ENCODE measurements at regions not wholly inside any gene's neighbourhood (a gene's known extent, or its start where the extent isn't known, plus 50 kb on each side); places are given as distances from the start of the nearest gene placed in this dataset.
A peak's percentile ranks its signal among the peaks of the same experiment; 100 is the strongest.
"Not testable (repeated sequence)": the region's sequence is repeated elsewhere in the genome, so short reads cannot be mapped to it uniquely, and the experiment has no call there.

DNA sequence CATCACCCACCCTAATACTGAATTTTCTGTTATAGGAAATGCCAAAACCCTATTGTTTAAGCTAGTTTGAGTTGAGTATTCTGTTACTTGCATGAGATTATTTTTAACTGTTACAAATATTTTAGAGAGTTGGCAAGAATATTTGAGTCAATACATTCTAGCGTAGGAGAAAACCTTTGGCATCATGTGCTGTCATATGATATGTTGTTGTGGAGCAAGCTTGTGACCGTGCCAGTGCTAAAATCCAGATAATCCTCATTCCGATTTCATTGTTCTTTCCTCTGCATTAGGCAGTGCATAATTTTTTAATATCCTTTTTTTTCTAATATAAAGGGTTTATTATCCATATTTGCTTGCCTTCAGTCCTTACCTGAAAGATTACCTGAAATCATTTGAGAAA lies 168.0 kb upstream of the GMNC start:
- Histone ChIP-seq H3K36me3 (ENCODE audit: control insufficient read depth, insufficient read depth, low read length) (no peaks in the 10 kb centered on the region), H3K27me3 (ENCODE audit: control insufficient read depth, insufficient read depth, low read length) (no peaks in the 10 kb centered on the region), H3K27ac (ENCODE audit: low read depth, low read length) (no peak overlapping the region), H3K4me1 (ENCODE audit: control insufficient read depth, insufficient read depth, low read length) (no peaks in the 10 kb centered on the region), H3K4me3 (ENCODE audit: low read depth, low read length) (no peak overlapping the region), H3K9me3 (ENCODE audit: control insufficient read depth, insufficient read depth, low read length) (no peaks in the 10 kb centered on the region), H3K9ac (ENCODE audit: low read depth, low read length) (no peak overlapping the region)

DNA sequence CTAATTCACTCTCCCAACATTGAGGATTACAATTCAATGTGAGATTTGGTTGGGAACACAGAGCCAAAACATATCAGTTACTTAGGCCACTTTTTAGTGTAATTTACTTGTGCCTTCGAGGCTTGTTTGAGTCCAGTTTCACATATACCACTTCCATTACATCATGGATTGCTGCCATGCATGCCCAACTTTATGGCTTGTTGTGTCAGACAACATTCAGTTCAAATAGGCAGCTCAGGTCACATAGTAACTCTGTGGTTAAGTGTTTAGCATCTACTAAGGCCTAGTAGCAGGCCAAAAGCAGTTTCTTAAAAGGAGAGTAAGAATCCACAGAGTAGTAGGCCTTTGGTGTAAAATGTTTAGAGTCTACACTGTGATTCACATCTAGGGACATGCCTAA lies 164.3 kb upstream of the GMNC start:
- Histone ChIP-seq H3K4me3 (ENCODE audit: low read depth, low read length) (no peak overlapping the region), H3K27me3 (ENCODE audit: control insufficient read depth, insufficient read depth, low read length) (no peaks in the 10 kb centered on the region), H3K9ac (ENCODE audit: low read depth, low read length) (no peak overlapping the region), H3K27ac (ENCODE audit: low read depth, low read length) (no peak overlapping the region), H3K9me3 (ENCODE audit: control insufficient read depth, insufficient read depth, low read length) (no peaks in the 10 kb centered on the region), H3K4me1 (ENCODE audit: control insufficient read depth, insufficient read depth, low read length) (no peaks in the 10 kb centered on the region), H3K36me3 (ENCODE audit: control insufficient read depth, insufficient read depth, low read length) (no peaks in the 10 kb centered on the region)

DNA sequence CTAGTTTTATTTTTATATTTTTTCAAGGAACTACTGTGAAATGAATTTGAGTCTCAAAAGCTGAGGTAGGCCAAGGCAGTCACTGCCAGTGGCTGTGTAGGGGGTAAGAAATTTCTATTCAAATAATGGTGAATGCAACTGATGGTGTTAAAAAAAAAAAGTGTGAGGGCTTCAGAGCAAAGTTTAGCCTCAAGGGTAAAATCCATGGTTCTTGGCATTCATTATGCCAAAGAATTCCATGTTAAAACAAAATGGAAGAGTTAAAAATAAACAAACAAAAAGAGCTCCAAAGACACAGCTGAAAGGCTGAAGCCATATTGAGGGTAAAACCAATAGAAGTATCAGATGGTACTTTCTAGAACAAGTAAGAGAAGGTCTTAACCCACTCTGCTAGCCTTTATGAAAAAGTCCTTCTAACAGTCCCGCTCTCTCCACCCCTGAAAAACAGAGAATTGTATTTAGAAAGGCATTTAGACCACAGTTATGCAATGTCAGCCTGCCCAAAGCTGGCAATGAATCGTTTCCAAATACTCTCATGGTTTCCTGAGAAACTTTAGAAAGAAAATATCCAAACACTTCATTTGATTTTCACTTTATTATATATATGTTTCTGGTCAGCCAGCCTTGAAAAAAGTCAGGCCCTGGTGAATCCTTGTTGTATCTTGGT lies 158.4 kb upstream of the GMNC start:
- Histone ChIP-seq H3K27ac (ENCODE audit: low read depth, low read length) (no peak overlapping the region), H3K9me3 (ENCODE audit: control insufficient read depth, insufficient read depth, low read length) (peaks cover 2% of the 10 kb centered on the region; the same call in 1 of the 2 replicates), H3K9ac (ENCODE audit: low read depth, low read length) (no peak overlapping the region), H3K36me3 (ENCODE audit: control insufficient read depth, insufficient read depth, low read length) (no peaks in the 10 kb centered on the region), H3K4me1 (ENCODE audit: control insufficient read depth, insufficient read depth, low read length) (no peaks in the 10 kb centered on the region), H3K27me3 (ENCODE audit: control insufficient read depth, insufficient read depth, low read length) (no peaks in the 10 kb centered on the region), H3K4me3 (ENCODE audit: low read depth, low read length) (no peak overlapping the region)

DNA sequence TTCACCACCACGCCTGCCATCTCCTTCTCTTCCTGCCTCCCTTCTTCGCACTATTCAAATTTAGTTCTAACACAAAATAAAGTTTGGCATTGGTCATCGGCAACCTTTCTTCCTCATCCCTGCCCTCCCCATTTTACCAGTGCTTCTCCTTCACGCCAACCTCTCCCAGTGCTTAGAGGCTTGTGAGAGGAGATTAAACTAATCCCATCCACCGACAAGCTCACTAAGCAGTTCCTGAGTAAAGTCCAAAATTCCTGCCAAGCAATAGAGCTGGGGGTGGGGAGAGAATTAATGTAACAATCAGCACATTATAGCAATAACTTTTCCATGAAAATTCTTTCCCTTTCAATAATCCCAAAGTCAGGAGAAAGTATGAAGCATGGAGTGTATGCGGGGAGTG lies 157.4 kb upstream of the GMNC start:
- Histone ChIP-seq H3K4me3 (ENCODE audit: low read depth, low read length) (no peak overlapping the region), H3K27ac (ENCODE audit: low read depth, low read length) (no peak overlapping the region), H3K9ac (ENCODE audit: low read depth, low read length) (no peak overlapping the region), H3K9me3 (ENCODE audit: control insufficient read depth, insufficient read depth, low read length) (peaks cover 2% of the 10 kb centered on the region; the same call in 1 of the 2 replicates), H3K4me1 (ENCODE audit: control insufficient read depth, insufficient read depth, low read length) (no peaks in the 10 kb centered on the region), H3K27me3 (ENCODE audit: control insufficient read depth, insufficient read depth, low read length) (no peaks in the 10 kb centered on the region), H3K36me3 (ENCODE audit: control insufficient read depth, insufficient read depth, low read length) (no peaks in the 10 kb centered on the region)

DNA sequence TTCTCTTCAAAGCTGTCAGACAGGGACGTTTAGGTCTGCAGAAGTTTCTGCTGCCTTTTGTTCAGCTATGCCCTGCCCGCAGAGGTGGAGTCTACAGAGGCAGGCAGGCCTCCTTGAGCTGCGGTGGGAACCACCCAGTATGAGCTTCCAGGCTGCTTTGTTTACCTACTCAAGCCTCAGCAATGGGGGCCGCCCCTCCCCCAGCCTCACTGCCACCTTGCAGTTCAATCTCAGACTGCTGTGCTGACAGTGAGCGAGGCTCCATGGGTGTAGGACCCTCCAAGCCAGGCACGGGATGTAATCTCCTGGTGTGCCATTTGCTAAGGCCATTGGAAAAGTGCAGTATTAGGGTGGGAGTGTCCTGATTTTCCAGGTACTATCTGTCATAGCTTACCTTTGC lies 153.5 kb upstream of the GMNC start:
- not testable (repeated sequence) for H3K9me3 ChIP-seq (ENCODE audit: control insufficient read depth, insufficient read depth, low read length); H3K27ac ChIP-seq (ENCODE audit: low read depth, low read length); H3K9ac ChIP-seq (ENCODE audit: low read depth, low read length); H3K4me1 ChIP-seq (ENCODE audit: control insufficient read depth, insufficient read depth, low read length); H3K27me3 ChIP-seq (ENCODE audit: control insufficient read depth, insufficient read depth, low read length); H3K36me3 ChIP-seq (ENCODE audit: control insufficient read depth, insufficient read depth, low read length); H3K4me3 ChIP-seq (ENCODE audit: low read depth, low read length)

DNA sequence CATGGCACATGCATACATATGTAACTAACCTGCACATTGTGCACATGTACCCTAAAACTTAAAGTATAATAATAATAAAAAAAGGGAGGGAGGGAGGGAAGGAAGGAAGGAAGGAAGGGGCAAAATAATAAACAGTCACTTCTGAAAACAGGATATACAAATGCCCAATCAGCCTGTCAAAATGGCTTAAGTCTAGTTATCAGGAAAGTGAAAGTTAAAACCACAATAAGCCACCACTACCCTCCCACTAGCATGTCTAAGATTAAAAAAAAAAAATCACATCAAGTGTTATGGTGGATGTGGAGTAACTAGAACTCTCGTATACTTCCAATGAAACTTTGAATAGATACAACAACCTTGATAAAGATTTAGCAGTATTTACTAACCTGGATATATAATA lies 145.6 kb upstream of the GMNC start:
- Histone ChIP-seq H3K9ac (ENCODE audit: low read depth, low read length) (no peak overlapping the region), H3K27ac (ENCODE audit: low read depth, low read length) (no peak overlapping the region), H3K4me3 (ENCODE audit: low read depth, low read length) (no peak overlapping the region), H3K27me3 (ENCODE audit: control insufficient read depth, insufficient read depth, low read length) (no peaks in the 10 kb centered on the region), H3K4me1 (ENCODE audit: control insufficient read depth, insufficient read depth, low read length) (peaks cover 20% of the 10 kb centered on the region), H3K9me3 (ENCODE audit: control insufficient read depth, insufficient read depth, low read length) (no peaks in the 10 kb centered on the region), H3K36me3 (ENCODE audit: control insufficient read depth, insufficient read depth, low read length) (no peaks in the 10 kb centered on the region)

DNA sequence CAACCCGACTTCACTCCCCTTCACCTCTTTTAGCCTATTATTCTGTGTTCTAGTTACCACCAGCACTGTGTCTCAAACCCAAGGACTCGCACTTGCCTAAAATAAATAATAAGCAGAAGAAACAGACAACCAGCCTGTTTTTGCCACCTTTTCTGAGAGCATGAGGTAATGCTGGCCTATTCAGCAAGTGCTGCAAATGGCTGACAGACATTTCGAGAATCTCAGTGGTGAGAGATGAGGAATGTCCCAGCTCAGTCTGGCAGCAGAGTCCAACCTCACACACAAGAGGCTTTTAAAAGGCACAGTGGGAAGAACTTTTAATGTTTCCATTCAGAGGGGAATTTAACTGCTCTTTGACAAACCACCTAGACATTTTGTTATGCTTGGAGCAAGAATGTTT lies 143.3 kb upstream of the GMNC start:
- Histone ChIP-seq H3K4me3 (ENCODE audit: low read depth, low read length) (no peak overlapping the region), H3K36me3 (ENCODE audit: control insufficient read depth, insufficient read depth, low read length) (no peaks in the 10 kb centered on the region), H3K4me1 (ENCODE audit: control insufficient read depth, insufficient read depth, low read length) (peaks cover 20% of the 10 kb centered on the region), H3K27me3 (ENCODE audit: control insufficient read depth, insufficient read depth, low read length) (no peaks in the 10 kb centered on the region), H3K9ac (ENCODE audit: low read depth, low read length) (peak overlapping the region; percentile 39; the same call in 1 of the 2 replicates), H3K27ac (ENCODE audit: low read depth, low read length) (peak overlapping the region; percentile 52), H3K9me3 (ENCODE audit: control insufficient read depth, insufficient read depth, low read length) (no peaks in the 10 kb centered on the region)

DNA sequence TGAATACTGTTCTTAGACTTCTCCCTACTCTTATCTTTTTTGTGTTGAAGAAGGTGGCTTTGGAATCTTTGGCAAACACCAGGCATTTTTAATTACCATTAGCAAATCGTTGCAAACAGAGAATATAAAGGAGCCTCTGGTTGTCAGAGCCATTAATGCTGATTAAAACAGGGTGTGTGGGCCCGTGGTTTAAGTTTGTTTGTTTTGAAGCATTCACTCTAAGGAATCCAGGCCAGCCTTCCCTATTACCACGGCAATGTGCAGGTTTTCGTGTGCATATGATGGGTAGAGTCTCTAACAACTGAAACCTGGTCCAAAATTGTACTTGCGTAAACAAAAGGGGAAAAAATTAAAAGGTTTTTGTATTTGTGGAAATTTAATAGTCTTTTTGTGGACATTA lies 141.2 kb upstream of the GMNC start:
- no peak overlapping the region for H3K27ac ChIP-seq (ENCODE audit: low read depth, low read length)
- no peaks in the 10 kb centered on the region for H3K36me3 ChIP-seq (ENCODE audit: control insufficient read depth, insufficient read depth, low read length)
- no peak overlapping the region for H3K4me3 ChIP-seq (ENCODE audit: low read depth, low read length)
- peaks cover 20% of the 10 kb centered on the region for H3K4me1 ChIP-seq (ENCODE audit: control insufficient read depth, insufficient read depth, low read length)
- no peak overlapping the region for H3K9ac ChIP-seq (ENCODE audit: low read depth, low read length)
- no peaks in the 10 kb centered on the region for H3K9me3 ChIP-seq (ENCODE audit: control insufficient read depth, insufficient read depth, low read length)
- no peaks in the 10 kb centered on the region for H3K27me3 ChIP-seq (ENCODE audit: control insufficient read depth, insufficient read depth, low read length)

DNA sequence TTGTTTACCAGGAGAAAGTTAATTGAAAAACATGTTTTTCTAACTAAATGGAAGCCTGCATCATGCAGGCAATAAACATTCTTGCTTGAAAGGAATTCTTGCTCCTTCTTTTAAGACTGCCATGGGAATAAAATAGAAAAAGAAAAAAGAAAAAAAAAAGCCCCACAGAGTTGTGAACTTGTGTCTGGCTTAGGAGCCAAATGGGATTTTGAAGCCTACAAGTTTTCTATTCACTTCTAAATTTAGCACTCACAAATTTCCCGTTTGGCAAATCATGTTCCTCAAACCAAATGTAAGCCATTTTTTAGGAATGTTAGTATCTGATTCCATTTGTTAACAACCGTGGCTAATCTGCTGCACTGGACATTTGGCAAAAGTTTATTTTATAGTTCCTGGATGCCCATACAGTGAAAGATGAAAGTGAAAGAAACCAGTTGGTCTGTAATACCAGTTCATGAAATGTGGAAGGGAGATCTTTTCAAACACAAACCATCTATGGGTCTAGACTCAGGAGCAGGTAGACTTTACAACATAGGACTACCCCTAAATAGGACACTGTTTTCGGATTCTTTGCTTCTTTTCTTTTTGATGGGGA lies 133.8 kb upstream of the GMNC start:
- Histone ChIP-seq H3K27ac (ENCODE audit: low read depth, low read length) (no peak overlapping the region), H3K9me3 (ENCODE audit: control insufficient read depth, insufficient read depth, low read length) (no peaks in the 10 kb centered on the region), H3K4me3 (ENCODE audit: low read depth, low read length) (no peak overlapping the region), H3K9ac (ENCODE audit: low read depth, low read length) (no peak overlapping the region), H3K27me3 (ENCODE audit: control insufficient read depth, insufficient read depth, low read length) (no peaks in the 10 kb centered on the region), H3K36me3 (ENCODE audit: control insufficient read depth, insufficient read depth, low read length) (no peaks in the 10 kb centered on the region), H3K4me1 (ENCODE audit: control insufficient read depth, insufficient read depth, low read length) (no peaks in the 10 kb centered on the region)

DNA sequence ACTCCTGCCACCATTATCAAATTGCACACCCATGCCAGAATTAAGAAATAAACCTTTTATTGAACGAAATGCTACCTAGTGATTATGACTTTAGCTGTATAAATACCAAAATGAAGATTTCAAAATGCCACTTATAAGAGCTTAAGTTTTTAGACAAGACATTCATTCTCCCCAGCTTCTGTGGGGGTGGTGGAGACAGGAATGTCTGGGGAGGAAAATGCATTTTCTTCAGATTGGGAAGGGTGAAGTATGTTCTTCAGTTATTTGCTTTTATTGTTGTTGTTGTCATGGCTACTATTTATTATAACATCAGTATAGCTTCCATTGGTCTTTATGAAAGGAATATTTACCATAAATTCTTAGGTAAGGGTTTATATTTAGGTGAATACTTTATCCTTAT lies 132.7 kb upstream of the GMNC start:
- no peak overlapping the region for H3K9ac ChIP-seq (ENCODE audit: low read depth, low read length)

DNA sequence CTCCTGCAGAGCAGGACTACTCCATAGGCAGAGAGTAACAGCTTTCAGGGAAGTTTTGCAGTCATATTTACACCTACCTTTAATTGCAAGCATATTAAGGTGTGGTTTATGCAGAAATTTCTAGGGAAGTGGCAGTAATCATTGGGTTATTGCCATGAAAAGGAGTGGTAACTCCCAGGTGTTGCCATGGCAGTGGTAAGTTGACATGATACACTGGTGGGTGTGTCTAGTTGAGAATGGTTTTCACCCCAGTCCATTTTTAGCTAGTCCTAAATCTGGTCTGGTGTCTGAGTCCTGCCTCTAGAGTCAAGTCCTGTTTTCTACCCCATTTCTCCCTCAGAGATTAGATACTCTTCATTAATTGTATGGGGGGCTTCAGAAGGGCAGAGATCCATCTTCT lies 128.4 kb upstream of the GMNC start:
- H3K36me3 ChIP-seq (ENCODE audit: control insufficient read depth, insufficient read depth, low read length), result 0 out of 2 replicates have a peak, but pooled peaks cover 2% of the 10 kb centered on the region
- H3K9me3 ChIP-seq (ENCODE audit: control insufficient read depth, insufficient read depth, low read length), result peaks cover 24% of the 10 kb centered on the region
- no peaks in the 10 kb centered on the region for H3K4me1 ChIP-seq (ENCODE audit: control insufficient read depth, insufficient read depth, low read length)
- no peak overlapping the region for H3K27ac ChIP-seq (ENCODE audit: low read depth, low read length)
- no peak overlapping the region for H3K9ac ChIP-seq (ENCODE audit: low read depth, low read length)
- no peak overlapping the region for H3K4me3 ChIP-seq (ENCODE audit: low read depth, low read length)
- H3K27me3 ChIP-seq (ENCODE audit: control insufficient read depth, insufficient read depth, low read length), result no peaks in the 10 kb centered on the region

More for the DNA sequence above, 132.7 kb upstream of the GMNC start:
- no peak overlapping the region for H3K4me3 ChIP-seq (ENCODE audit: low read depth, low read length)
- H3K9me3 ChIP-seq (ENCODE audit: control insufficient read depth, insufficient read depth, low read length), result no peaks in the 10 kb centered on the region
- no peaks in the 10 kb centered on the region for H3K4me1 ChIP-seq (ENCODE audit: control insufficient read depth, insufficient read depth, low read length)
- no peaks in the 10 kb centered on the region for H3K27me3 ChIP-seq (ENCODE audit: control insufficient read depth, insufficient read depth, low read length)
- H3K27ac ChIP-seq (ENCODE audit: low read depth, low read length), result no peak overlapping the region
- H3K36me3 ChIP-seq (ENCODE audit: control insufficient read depth, insufficient read depth, low read length), result no peaks in the 10 kb centered on the region
